ENCODE measurements at regions not wholly inside any gene's neighbourhood (a gene's known extent, or its start where the extent isn't known, plus 50 kb on each side); places are given as distances from the start of the nearest gene placed in this dataset.
"Not testable (repeated sequence)": the region's sequence is repeated elsewhere in the genome, so short reads cannot be mapped to it uniquely, and the experiment has no call there.

GRCh38 chr2:16907645-16908282 lies 242.1 kb upstream of the CYRIA start:
- no peak overlapping the region for H3K4me3 ChIP-seq (replicated peaks; ENCODE audit: low read depth, low read length)
- TF ChIP-seq CTCF (IDR thresholded peaks at IDR 0.05; ENCODE audit: low read length, missing control alignments), result no peak
- DNase-seq (ENCODE audit: low read depth), result no peak

- H3K4me3 ChIP-seq (replicated peaks; ENCODE audit: low read depth, low read length); DNase-seq (ENCODE audit: low read depth): not testable (repeated sequence)
Observed at GRCh38 chr2:16905325-16905724, 239.7 kb upstream of the CYRIA start.

- DNase-seq (ENCODE audit: low read depth), result no peak
Observed at GRCh38 chr2:16900405-16901025, 234.9 kb upstream of the CYRIA start.

GRCh38 chr2:16899958-16900357 lies 234.3 kb upstream of the CYRIA start:
- H3K4me3 ChIP-seq (replicated peaks; ENCODE audit: low read depth, low read length), result no peak overlapping the region
- no peak for DNase-seq (ENCODE audit: low read depth)
- TF ChIP-seq CTCF (IDR thresholded peaks at IDR 0.05; ENCODE audit: low read length, missing control alignments), result no peak

More at GRCh38 chr2:16900405-16901025, 234.9 kb upstream of the CYRIA start:
- H3K4me3 ChIP-seq (replicated peaks; ENCODE audit: low read depth, low read length), result no peak overlapping the region
- peak; percentile 9 for TF ChIP-seq CTCF (IDR thresholded peaks at IDR 0.05; ENCODE audit: low read length, missing control alignments)

GRCh38 chr2:16890081-16890480 lies 224.4 kb upstream of the CYRIA start:
- H3K4me3 ChIP-seq (replicated peaks; ENCODE audit: low read depth, low read length), result no peak overlapping the region
- TF ChIP-seq CTCF (IDR thresholded peaks at IDR 0.05; ENCODE audit: low read length, missing control alignments), result no peak
- no peak for DNase-seq (ENCODE audit: low read depth)

GRCh38 chr2:16885027-16885426 lies 219.4 kb upstream of the CYRIA start:
- TF ChIP-seq CTCF (IDR thresholded peaks at IDR 0.05; ENCODE audit: low read length, missing control alignments), result no peak
- no peak for DNase-seq (ENCODE audit: low read depth)
- no peak overlapping the region for H3K4me3 ChIP-seq (replicated peaks; ENCODE audit: low read depth, low read length)

GRCh38 chr2:16882706-16883105 lies 217.1 kb upstream of the CYRIA start:
- no peak for DNase-seq (ENCODE audit: low read depth)
- no peak for TF ChIP-seq CTCF (IDR thresholded peaks at IDR 0.05; ENCODE audit: low read length, missing control alignments)
- H3K4me3 ChIP-seq (replicated peaks; ENCODE audit: low read depth, low read length), result no peak overlapping the region

All from fibroblast of pulmonary artery (primary cell).